Endothelial cell (in vitro differentiated cells): ENCODE measurements at regions not wholly inside any gene's neighbourhood (a gene's known extent, or its start where the extent isn't known, plus 50 kb on each side); places are given as distances from the start of the nearest gene placed in this dataset.

Experiments used
- DNase-seq: peaks from one replicate; pipeline ENCODE4 v3.0.0; 2021; ENCODE audit warnings: low spot score
- H3K27ac Mint-ChIP-seq: one replicate; pipeline ENCODE4 v1.8.0; 2021; ENCODE audit warnings: mixed read lengths, inconsistent platforms; ENCODE audit not compliant: unreplicated experiment
- H3K27me3 Mint-ChIP-seq: one replicate; pipeline ENCODE4 v1.8.0; 2021; ENCODE audit warnings: mild to moderate bottlenecking, moderate library complexity, mixed read lengths, inconsistent platforms; ENCODE audit not compliant: unreplicated experiment
- H3K36me3 Mint-ChIP-seq: one replicate; pipeline ENCODE4 v1.8.0; 2021; ENCODE audit warnings: mild to moderate bottlenecking, low read depth, mixed read lengths, inconsistent platforms; ENCODE audit not compliant: unreplicated experiment
- H3K4me1 Mint-ChIP-seq: one replicate; pipeline ENCODE4 v1.8.0; 2021; ENCODE audit warnings: mild to moderate bottlenecking, mixed read lengths, inconsistent platforms; ENCODE audit not compliant: unreplicated experiment
- H3K4me3 Mint-ChIP-seq: one replicate; pipeline ENCODE4 v1.8.0; 2021; ENCODE audit warnings: mild to moderate bottlenecking, mixed read lengths, inconsistent platforms; ENCODE audit not compliant: unreplicated experiment
- H3K9me3 Mint-ChIP-seq: one replicate; pipeline ENCODE4 v1.8.0; 2021; ENCODE audit warnings: mixed read lengths, inconsistent platforms; ENCODE audit not compliant: unreplicated experiment
- TF ChIP-seq, protein P1 (sequence below): fragments of 200-600 bp; sonication (generic); IDR thresholded peaks from one replicate; pipeline ENCODE4 v1.5.0; 2021; ENCODE audit warnings: antibody characterized with exemption; ENCODE audit not compliant: unreplicated experiment

DNA sequence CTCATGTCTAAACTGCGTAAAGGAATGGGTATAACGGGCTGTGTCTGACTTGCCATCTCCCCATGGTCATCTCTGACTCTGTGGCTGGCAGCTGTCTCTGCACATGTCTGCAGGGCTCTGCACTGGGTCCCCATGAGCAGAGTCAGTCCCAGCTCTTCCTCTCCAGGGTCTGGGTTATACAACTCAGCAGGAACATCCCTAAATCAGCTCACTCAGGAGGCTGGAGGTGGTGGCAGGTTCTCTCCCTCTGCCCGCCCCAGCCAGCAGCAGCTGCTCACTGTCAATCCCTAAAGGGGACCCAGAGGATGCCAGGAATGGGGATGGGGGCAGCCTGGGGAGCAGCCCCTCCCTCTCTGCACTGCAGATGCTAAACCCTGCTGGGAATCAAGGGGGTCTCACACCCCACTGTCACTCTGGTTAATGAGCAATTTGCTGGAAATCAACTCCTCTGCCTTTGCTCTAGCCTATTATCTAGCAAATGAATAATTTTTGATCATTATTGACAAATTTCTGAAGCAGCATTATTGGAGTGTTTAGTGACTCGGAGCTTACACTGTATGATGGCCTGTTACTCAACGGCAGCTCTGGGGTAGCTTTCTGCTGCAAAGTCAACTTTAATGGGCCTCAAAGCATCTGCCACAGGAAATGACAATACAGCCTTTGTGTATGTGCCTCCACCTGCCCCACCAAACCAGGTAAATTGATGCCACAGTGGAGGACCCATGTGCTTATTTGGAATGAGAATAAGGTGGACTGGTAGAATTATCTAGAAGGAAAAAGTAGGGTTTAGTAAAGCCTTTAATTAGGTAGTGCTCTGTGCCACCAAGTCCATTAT, 55.7 kb upstream of the SHANK2 start:
- H3K4me1 Mint-ChIP-seq = no peaks in the 10 kb centered on the region
- TF ChIP-seq, protein P1, sequence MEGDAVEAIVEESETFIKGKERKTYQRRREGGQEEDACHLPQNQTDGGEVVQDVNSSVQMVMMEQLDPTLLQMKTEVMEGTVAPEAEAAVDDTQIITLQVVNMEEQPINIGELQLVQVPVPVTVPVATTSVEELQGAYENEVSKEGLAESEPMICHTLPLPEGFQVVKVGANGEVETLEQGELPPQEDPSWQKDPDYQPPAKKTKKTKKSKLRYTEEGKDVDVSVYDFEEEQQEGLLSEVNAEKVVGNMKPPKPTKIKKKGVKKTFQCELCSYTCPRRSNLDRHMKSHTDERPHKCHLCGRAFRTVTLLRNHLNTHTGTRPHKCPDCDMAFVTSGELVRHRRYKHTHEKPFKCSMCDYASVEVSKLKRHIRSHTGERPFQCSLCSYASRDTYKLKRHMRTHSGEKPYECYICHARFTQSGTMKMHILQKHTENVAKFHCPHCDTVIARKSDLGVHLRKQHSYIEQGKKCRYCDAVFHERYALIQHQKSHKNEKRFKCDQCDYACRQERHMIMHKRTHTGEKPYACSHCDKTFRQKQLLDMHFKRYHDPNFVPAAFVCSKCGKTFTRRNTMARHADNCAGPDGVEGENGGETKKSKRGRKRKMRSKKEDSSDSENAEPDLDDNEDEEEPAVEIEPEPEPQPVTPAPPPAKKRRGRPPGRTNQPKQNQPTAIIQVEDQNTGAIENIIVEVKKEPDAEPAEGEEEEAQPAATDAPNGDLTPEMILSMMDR = no peak
- peaks cover 5% of the 10 kb centered on the region for H3K27me3 Mint-ChIP-seq
- DNase-seq = no peak
- no peaks in the 10 kb centered on the region for H3K9me3 Mint-ChIP-seq
- no peak overlapping the region for H3K4me3 Mint-ChIP-seq
- no peaks in the 10 kb centered on the region for H3K36me3 Mint-ChIP-seq
- no peak overlapping the region for H3K27ac Mint-ChIP-seq

DNA sequence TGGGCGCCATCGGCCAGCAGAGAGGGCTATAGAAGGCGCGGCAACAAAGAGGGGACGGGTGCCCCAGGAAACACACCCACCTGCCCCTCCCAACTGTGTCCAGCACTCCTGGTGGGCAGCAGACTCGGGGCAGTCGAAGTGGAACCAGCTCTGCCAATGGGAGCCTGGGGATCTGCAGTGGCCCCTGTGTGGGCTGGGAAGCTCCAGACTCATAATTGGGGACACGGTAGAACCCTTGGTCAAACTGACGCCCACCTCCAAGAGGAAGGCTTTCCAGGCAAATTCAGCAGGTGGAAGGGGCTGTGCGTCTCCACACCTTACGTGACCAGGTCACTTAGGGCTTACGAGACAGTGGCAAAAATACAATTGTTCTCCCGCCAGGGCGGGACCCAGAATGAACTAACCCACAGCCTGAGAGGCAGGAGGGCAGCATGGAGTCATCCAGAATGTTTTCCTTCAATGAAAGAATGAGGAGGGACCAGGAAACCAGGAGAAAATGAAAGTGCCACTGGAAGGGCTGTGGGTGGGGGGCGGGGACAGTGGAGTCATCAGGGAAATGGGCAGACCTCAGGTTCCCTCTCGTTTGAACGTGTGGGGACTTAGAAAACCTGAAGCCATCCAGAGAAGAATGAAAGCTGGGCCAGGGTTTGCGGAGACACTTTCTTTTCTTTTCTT, 53.2 kb upstream of the SHANK2 start:
- Mint-ChIP-seq H3K9me3 (no peaks in the 10 kb centered on the region), H3K27me3 (peaks cover 2% of the 10 kb centered on the region), H3K36me3 (no peaks in the 10 kb centered on the region), H3K4me3 (no peak overlapping the region), H3K4me1 (peaks cover 4% of the 10 kb centered on the region), H3K27ac (no peak overlapping the region)
- DNase-seq = no peak
- TF ChIP-seq, protein P1 = no peak

DNA sequence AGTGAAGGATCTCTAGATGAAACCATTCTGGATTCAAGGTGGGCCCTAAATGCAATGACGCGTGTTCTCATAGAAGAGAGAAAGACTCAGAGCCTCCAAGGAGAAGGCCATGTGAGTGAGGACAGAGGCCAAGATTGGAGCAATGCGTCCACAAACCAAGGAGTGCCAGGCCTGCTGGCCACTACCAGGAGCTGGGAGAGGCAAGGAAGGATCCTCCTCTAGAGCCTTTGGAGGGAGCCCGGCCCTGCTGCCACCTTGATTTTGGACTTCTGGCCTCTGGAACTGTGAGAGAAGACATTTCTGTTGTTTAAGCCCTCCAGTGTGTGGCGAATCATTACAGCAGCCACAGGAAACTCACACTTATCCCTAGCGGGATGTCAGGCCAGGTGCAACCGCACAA, 52.7 kb upstream of the SHANK2 start:
- H3K36me3 Mint-ChIP-seq = no peaks in the 10 kb centered on the region
- TF ChIP-seq, protein P1 = no peak
- no peak overlapping the region for H3K27ac Mint-ChIP-seq
- no peaks in the 10 kb centered on the region for H3K9me3 Mint-ChIP-seq
- H3K27me3 Mint-ChIP-seq = peaks cover 4% of the 10 kb centered on the region
- peaks cover 4% of the 10 kb centered on the region for H3K4me1 Mint-ChIP-seq
- DNase-seq = no peak
- H3K4me3 Mint-ChIP-seq = no peak overlapping the region

DNA sequence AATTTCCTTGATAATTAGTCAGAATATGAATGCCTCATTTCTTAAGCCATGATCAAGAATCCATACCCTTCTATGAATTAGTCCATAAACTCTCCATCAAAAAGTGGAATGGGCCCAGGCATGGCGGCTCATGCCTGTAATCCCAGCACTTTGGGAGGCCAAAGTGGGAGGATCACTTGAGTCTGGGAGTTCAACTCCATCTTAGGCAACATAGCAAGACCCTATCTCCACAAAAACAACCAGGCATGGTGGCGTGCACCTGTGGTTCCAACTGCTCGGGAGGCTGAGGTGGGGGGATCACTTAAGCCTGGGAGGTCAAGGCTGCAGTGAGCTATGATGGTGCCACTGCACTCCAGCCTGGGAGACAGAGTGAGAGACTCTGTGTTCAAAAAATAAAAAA, 52.1 kb upstream of the SHANK2 start:
- DNase-seq = no peak
- Mint-ChIP-seq H3K9me3 (no peaks in the 10 kb centered on the region), H3K36me3 (no peaks in the 10 kb centered on the region), H3K4me3 (no peak overlapping the region), H3K27ac (no peak overlapping the region), H3K4me1 (peaks cover 4% of the 10 kb centered on the region), H3K27me3 (peaks cover 4% of the 10 kb centered on the region)
- TF ChIP-seq, protein P1 = no peak

DNA sequence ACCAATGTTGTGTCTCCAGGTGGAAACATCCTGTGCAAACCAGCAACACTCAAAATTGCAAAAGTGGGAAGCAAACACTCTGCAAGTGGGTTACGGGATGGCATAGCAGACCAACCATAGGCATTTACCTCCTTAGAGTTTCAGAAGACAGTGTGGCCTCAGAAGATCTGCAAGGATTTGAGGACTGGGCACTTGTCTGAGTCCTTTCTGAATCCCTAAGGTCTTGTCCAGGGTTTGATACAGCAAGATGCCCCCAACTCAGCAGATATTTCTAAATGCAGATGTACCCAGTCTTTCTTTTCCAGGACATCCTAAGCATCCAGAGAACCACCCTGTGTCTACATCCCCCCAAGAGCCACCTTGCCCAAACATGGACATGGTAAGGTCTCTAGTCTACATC, 51.7 kb upstream of the SHANK2 start:
- peaks cover 4% of the 10 kb centered on the region for H3K27me3 Mint-ChIP-seq
- TF ChIP-seq, protein P1 = no peak
- no peak for DNase-seq
- H3K36me3 Mint-ChIP-seq = no peaks in the 10 kb centered on the region
- no peak overlapping the region for H3K4me3 Mint-ChIP-seq
- H3K4me1 Mint-ChIP-seq = peaks cover 4% of the 10 kb centered on the region
- H3K9me3 Mint-ChIP-seq = no peaks in the 10 kb centered on the region
- no peak overlapping the region for H3K27ac Mint-ChIP-seq
